Calu3 (cell line): ENCODE measurements at regions not wholly inside any gene's neighbourhood (a gene's known extent, or its start where the extent isn't known, plus 50 kb on each side); places are given as distances from the start of the nearest gene placed in this dataset.

Experiments used
- BruUV-seq: library from RNA; stranded (reverse); fragments of 400-500 nt; replicated peaks from 2 replicates; lab custom pipeline; 2021; lab: Mats Ljungman, UMichigan
- CTCF ChIA-PET: fragments of 300-600 bp; sonication (Branson Sonifier 250); formaldehyde crosslinking; loops from one replicate; lab custom pipeline; 2022; ENCODE audit warnings: antibody characterized with exemption; lab: Charles Lee
- DNase-seq: peaks from one replicate; pipeline ENCODE4 v3.0.0; 2022
- H3K27ac Mint-ChIP-seq: one replicate; pipeline ENCODE4 v1.8.0; 2022; ENCODE audit warnings: mixed read lengths; ENCODE audit not compliant: unreplicated experiment
- H3K27me3 Mint-ChIP-seq: one replicate; pipeline ENCODE4 v1.8.0; 2022; ENCODE audit warnings: mixed read lengths; ENCODE audit not compliant: unreplicated experiment
- H3K36me3 Mint-ChIP-seq: one replicate; pipeline ENCODE4 v1.8.0; 2022; ENCODE audit warnings: mild to moderate bottlenecking, moderate library complexity, mixed read lengths; ENCODE audit not compliant: insufficient read depth, unreplicated experiment
- H3K4me1 Mint-ChIP-seq: one replicate; pipeline ENCODE4 v1.8.0; 2022; ENCODE audit warnings: mild to moderate bottlenecking, low read depth, mixed read lengths; ENCODE audit not compliant: unreplicated experiment
- H3K4me3 Mint-ChIP-seq: one replicate; pipeline ENCODE4 v1.8.0; 2022; ENCODE audit warnings: mild to moderate bottlenecking, low read depth, moderate library complexity, mixed read lengths; ENCODE audit not compliant: unreplicated experiment
- H3K9me3 Mint-ChIP-seq: one replicate; pipeline ENCODE4 v1.8.0; 2022; ENCODE audit warnings: low read depth, mixed read lengths; ENCODE audit not compliant: unreplicated experiment
- intact Hi-C: fragments of 100-400 bp; cut with micrococcal nuclease; formaldehyde crosslinking; loops from one replicate; pipeline ENCODE4 v1.10.0; 2022; ENCODE audit not compliant: unreplicated experiment
- TF ChIP-seq, protein P1 (sequence below): fragments of 200-600 bp; IDR thresholded peaks from one replicate; pipeline ENCODE4 v1.8.0; 2022; ENCODE audit warnings: antibody characterized with exemption; ENCODE audit not compliant: unreplicated experiment

DNA sequence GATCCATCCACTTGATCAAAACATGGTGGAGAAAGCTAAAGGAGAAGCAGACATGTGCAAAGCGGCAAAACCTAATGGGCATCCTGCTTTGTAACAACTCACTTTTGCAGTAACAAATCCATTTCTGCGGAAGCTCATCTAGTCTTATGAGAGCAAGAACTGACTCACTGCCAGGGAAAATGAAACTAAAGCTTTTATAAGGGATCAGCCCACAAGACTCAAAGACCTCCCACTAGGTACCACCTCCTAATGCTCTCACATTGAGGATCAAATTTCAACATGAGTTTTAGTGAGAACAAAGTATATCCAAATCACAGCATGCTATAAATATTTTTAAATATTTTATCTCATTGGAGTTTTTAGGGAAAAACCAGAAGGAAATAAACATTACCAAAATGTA is 120.1 kb upstream of the GNAI1 start:
- intact Hi-C loops = loop anchor here (10.0 kb wide), 1 partner anchor 720 kb away; no protein-coding TSS in a partner anchor
- no peak for DNase-seq
- H3K4me1 Mint-ChIP-seq = no peaks in the 10 kb centered on the region
- H3K27me3 Mint-ChIP-seq = no peaks in the 10 kb centered on the region
- TF ChIP-seq, protein P1, sequence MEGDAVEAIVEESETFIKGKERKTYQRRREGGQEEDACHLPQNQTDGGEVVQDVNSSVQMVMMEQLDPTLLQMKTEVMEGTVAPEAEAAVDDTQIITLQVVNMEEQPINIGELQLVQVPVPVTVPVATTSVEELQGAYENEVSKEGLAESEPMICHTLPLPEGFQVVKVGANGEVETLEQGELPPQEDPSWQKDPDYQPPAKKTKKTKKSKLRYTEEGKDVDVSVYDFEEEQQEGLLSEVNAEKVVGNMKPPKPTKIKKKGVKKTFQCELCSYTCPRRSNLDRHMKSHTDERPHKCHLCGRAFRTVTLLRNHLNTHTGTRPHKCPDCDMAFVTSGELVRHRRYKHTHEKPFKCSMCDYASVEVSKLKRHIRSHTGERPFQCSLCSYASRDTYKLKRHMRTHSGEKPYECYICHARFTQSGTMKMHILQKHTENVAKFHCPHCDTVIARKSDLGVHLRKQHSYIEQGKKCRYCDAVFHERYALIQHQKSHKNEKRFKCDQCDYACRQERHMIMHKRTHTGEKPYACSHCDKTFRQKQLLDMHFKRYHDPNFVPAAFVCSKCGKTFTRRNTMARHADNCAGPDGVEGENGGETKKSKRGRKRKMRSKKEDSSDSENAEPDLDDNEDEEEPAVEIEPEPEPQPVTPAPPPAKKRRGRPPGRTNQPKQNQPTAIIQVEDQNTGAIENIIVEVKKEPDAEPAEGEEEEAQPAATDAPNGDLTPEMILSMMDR = no peak
- no peaks in the 10 kb centered on the region for H3K36me3 Mint-ChIP-seq
- CTCF ChIA-PET = no interaction called here
- H3K4me3 Mint-ChIP-seq = no peak overlapping the region
- no peak overlapping the region for H3K27ac Mint-ChIP-seq
- no peaks in the 10 kb centered on the region for H3K9me3 Mint-ChIP-seq
- no TSS peak for BruUV-seq

DNA sequence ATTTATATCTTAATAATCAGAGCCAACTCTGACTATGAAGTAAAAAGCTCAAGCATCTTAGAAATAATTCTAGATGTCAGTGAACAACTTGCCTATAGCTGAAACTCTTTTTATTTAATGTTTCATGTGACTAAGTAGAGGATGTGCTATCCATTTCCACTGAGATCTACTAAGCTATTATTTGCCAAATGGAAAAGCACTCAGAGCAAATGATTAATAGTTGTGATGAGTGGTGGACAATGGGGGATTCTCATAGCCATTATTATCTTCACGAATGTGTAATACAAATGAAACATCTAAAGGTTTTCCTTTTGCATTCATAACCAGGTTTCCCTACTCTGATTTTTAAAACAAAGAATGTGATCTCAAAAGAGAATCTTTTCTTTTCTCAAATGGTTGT is 126.6 kb upstream of the GNAI1 start:
- H3K4me3 Mint-ChIP-seq = no peak overlapping the region

DNA sequence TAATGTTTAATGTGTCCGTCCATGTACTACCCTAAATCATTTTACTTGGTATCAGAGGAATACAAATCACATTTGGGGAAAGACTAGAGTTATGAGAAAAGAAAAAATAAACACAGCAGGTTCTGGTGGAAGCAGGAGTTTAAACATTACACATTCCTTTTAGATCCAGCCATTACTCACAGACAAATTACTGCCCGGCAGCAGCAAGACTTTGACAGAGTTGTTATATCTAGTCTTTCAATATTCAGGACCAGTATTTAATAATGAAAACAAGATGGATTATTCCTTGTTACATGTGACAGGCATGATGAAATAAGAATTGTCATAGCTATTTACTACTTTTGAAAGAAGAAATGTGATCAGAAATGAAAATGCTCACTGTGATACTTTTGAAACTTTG is 131.8 kb upstream of the GNAI1 start:
- intact Hi-C loops = no loop called here
- Mint-ChIP-seq H3K27ac (no peak overlapping the region), H3K9me3 (no peaks in the 10 kb centered on the region), H3K4me1 (no peaks in the 10 kb centered on the region), H3K4me3 (no peak overlapping the region), H3K27me3 (no peaks in the 10 kb centered on the region), H3K36me3 (no peaks in the 10 kb centered on the region)
- DNase-seq = no peak
- TF ChIP-seq, protein P1 = no peak
- BruUV-seq = no TSS peak
- CTCF ChIA-PET = interaction anchor here (1.6 kb wide), 1 partner anchor 10 kb away, joined by 4 read pairs; no protein-coding TSS in a partner anchor

More for the DNA sequence above, 126.6 kb upstream of the GNAI1 start:
- Mint-ChIP-seq H3K27me3 (no peaks in the 10 kb centered on the region), H3K9me3 (no peaks in the 10 kb centered on the region), H3K4me1 (no peaks in the 10 kb centered on the region), H3K36me3 (no peaks in the 10 kb centered on the region), H3K27ac (no peak overlapping the region)
- DNase-seq = no peak
- TF ChIP-seq, protein P1 = no peak
- CTCF ChIA-PET = no interaction called here
- intact Hi-C loops = no loop called here
- no TSS peak for BruUV-seq

DNA sequence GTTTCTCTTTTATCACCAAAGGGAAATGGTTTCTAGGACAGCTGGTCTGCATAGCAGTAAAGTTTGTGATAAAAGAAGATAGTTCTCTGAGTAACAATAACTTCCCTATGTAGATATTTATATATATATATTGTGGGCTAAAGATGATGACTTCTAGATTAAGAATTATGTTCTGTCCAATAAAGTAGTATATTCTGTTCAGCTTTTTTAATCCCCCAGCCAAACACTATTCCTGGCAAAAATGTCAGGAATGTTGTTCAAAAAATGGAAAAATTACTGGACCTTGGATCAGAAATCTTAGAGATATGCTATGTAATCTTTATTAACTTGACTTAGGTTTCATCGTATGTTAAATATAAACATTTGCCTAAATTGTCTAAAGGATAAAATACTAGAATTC is 136.3 kb upstream of the GNAI1 start:
- no peaks in the 10 kb centered on the region for H3K4me1 Mint-ChIP-seq
- H3K27ac Mint-ChIP-seq = no peak overlapping the region
- no peak for DNase-seq
- BruUV-seq = no TSS peak
- TF ChIP-seq, protein P1 = no peak
- H3K4me3 Mint-ChIP-seq = no peak overlapping the region
- CTCF ChIA-PET = no interaction called here
- intact Hi-C loops = no loop called here
- no peaks in the 10 kb centered on the region for H3K27me3 Mint-ChIP-seq
- no peaks in the 10 kb centered on the region for H3K36me3 Mint-ChIP-seq
- H3K9me3 Mint-ChIP-seq = no peaks in the 10 kb centered on the region
